ENCODE measurements at regions not wholly inside any gene's neighbourhood (a gene's known extent, or its start where the extent isn't known, plus 50 kb on each side); places are given as distances from the start of the nearest gene placed in this dataset.
A peak's percentile ranks its signal among the peaks of the same experiment; 100 is the strongest.

DNA sequence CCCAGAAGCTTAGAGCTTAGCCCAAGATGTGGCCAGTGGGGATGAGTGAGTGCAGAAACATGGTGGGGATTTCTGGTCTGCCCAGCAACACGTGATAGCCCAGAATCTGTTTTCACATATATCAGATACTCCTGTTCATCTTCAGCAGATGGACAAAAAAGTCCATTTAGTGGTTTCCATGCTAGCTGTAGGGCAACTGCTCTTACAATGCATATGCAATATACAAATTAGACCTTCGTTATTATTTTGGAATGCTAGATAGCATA, 96.9 kb upstream of the SGIP1 start:
- no peak overlapping the region for H3K4me3 ChIP-seq (ENCODE audit: low read depth, low read length)
- DNase-seq (ENCODE audit: low read depth): no peak
- TF ChIP-seq, protein P1, sequence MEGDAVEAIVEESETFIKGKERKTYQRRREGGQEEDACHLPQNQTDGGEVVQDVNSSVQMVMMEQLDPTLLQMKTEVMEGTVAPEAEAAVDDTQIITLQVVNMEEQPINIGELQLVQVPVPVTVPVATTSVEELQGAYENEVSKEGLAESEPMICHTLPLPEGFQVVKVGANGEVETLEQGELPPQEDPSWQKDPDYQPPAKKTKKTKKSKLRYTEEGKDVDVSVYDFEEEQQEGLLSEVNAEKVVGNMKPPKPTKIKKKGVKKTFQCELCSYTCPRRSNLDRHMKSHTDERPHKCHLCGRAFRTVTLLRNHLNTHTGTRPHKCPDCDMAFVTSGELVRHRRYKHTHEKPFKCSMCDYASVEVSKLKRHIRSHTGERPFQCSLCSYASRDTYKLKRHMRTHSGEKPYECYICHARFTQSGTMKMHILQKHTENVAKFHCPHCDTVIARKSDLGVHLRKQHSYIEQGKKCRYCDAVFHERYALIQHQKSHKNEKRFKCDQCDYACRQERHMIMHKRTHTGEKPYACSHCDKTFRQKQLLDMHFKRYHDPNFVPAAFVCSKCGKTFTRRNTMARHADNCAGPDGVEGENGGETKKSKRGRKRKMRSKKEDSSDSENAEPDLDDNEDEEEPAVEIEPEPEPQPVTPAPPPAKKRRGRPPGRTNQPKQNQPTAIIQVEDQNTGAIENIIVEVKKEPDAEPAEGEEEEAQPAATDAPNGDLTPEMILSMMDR (conservative IDR thresholded peaks at IDR 0.05; ENCODE audit: low read depth, low read length): no peak

DNA sequence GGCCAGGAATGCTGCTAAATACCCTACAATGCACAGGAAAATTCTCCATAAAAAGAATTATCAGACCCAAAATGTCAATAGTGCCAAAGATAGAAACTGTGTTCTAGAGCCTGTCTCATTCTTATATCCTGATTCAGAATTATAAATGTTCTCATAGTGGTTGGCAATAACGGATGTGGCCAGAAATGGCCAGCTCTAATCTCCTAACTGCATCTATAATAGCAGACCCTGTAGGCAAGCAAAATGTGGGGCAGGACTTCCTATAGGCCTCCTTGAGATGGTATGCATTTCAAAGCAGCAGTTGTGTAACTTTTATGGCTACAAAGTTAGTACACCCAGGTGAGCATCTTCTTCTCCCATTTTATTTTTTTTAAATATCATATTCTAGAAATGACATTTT, 95.9 kb upstream of the SGIP1 start:
- DNase-seq (ENCODE audit: low read depth): no peak
- H3K4me3 ChIP-seq (ENCODE audit: low read depth, low read length): no peak overlapping the region
- TF ChIP-seq, protein P1 (conservative IDR thresholded peaks at IDR 0.05; ENCODE audit: low read depth, low read length): no peak

DNA sequence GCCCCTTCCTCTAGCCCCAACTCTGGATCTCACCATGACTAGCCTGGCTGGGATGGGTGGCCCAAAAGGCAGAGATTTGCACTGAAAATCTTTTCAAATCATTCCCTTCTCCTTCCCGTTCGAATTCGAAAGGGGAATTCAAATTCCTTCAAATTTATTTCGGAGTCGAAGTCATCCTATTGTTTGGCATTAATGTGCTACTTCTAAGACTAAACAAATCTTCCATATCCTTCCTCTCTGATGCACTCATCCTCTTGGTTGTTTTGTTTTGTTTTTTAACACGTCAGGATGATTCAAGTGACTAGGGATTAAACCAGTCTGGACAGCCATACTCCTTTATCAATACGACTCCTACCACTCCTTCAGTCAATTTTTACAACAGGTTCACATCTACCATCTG, 95.5 kb upstream of the SGIP1 start:
- no peak for DNase-seq (ENCODE audit: low read depth)
- H3K4me3 ChIP-seq (ENCODE audit: low read depth, low read length): no peak overlapping the region
- TF ChIP-seq, protein P1 (conservative IDR thresholded peaks at IDR 0.05; ENCODE audit: low read depth, low read length): no peak

DNA sequence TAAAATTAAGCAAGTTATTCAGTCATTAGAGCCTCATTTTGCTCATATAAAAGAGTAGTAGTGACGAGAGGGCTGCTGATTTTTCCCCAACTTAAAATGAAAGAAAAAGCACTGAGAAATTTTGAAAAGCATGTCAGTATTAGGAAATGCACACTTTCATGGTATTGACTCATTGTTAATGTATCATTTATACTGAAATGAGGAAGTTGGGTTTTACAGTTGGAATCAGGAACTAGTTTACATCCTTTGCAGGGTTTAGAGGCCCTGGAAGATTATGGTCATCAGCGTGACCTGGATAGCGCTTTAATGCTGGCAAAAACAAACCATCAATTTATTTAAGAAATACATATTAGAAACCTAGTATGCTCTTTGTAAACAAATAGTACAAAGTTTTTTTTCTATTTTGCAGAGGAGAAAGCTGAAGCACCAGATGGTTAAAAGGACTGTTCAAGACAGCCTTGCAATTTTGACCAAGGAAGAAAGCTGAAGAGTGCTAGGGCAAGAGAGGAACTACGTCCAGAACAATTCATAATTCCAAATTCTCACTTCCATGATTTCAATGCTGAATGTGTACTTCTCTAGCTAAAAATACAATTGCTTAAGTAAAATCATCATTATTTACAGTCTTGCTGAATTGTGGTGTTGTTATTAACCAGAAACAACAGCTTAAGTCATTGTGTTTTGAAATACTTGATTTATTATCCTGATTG, 94.8 kb upstream of the SGIP1 start:
- TF ChIP-seq, protein P1 (conservative IDR thresholded peaks at IDR 0.05; ENCODE audit: low read depth, low read length): no peak
- DNase-seq (ENCODE audit: low read depth): peak; percentile 36
- no peak overlapping the region for H3K4me3 ChIP-seq (ENCODE audit: low read depth, low read length)

DNA sequence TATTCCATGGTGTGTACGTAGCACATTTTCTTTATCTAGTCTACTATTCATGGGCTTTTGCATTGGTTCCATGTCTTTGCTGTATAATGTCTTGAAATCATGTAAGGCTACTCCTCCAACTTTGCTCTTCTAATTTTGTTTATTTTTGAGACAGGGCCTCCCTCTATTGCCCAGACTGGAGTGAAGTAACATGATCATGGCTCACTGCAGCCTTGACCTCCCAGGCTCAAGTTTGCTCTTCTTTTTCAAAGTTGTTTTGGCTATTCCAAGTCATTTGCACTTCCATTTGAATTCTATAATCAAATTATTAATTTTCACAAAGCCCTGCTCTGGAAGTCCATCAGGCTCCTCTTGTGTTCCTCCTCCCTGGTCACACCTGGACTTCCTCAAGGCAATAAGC, 90.2 kb upstream of the SGIP1 start:
- no peak overlapping the region for H3K4me3 ChIP-seq (ENCODE audit: low read depth, low read length)
- TF ChIP-seq, protein P1 (conservative IDR thresholded peaks at IDR 0.05; ENCODE audit: low read depth, low read length): peak; percentile 32
- peak; percentile 56 for DNase-seq (ENCODE audit: low read depth)

DNA sequence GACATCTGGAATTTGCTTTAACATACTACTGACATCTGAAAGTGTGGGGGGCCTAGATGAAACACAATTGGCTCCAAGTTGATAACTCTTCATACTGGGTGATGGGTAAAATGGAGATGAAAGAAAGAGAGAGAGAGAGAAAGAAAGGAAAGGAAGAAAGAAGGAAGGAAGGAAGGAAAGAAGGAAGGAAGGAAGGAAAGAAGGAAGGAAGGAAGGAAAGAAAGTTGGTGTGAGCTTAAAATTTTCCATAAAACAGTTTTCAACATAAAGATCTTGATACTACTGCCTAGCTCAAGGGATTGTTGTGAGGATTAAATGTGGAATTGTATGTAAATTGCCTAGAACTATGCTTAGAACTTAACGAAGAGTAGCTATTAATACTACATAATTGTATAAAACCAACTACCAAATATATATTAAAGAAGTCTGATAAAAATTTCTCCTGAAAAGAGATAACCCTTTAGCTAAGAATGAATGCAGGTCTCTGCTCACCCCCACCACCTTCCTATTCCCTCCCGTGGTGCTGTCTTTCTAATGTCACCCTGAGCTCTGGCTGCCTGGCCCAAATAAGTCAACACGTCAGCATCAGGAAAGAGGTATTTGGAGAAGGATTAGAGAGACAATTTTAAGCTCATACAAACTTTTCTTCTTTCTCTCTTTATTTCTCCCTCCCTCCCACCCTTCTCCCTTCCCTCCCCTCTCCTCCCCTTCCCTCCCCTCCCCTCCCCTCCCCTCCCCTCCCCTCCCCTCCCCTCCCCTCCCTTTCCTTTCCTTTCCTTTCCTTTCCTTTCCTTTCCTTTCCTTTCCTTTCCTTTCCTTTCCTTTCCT, 89.3 kb upstream of the SGIP1 start:
- TF ChIP-seq, protein P1 (conservative IDR thresholded peaks at IDR 0.05; ENCODE audit: low read depth, low read length): no peak
- no peak overlapping the region for H3K4me3 ChIP-seq (ENCODE audit: low read depth, low read length)
- DNase-seq (ENCODE audit: low read depth): no peak
